ENCODE measurements at regions not wholly inside any gene's neighbourhood (a gene's known extent, or its start where the extent isn't known, plus 50 kb on each side); places are given as distances from the start of the nearest gene placed in this dataset.

GRCh38 chr10:107689323-107689722 is 524.8 kb upstream of the SORCS1 start:
- DNase-seq: no peak
- H3K4me1 Mint-ChIP-seq (ENCODE audit: low read depth): no peaks in the 10 kb centered on the region
- H3K9me3 Mint-ChIP-seq: peaks cover 10% of the 10 kb centered on the region
- H3K4me3 Mint-ChIP-seq: no peak overlapping the region
- H3K27ac Mint-ChIP-seq: no peak overlapping the region
- H3K27me3 Mint-ChIP-seq: no peaks in the 10 kb centered on the region
- H3K36me3 Mint-ChIP-seq (ENCODE audit: low read depth): no peaks in the 10 kb centered on the region

DNA sequence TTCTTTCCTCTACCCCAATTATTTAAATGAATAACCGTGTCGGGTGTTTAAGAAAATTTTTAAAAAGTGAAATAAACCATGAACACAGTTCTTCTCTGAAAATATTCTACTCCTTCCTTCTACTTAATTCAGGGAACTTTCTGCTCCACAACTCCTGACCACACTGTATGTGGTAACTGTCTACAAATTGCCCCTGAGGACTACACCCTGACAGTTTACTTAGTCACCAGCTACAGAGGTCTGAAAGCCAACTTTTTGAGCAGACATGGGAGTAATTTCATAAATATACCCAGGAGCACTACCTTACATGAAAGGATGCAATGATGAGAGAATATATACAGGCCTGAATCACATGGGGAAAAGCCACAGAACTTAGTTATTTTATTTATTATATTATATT is 523.2 kb upstream of the SORCS1 start:
- Mint-ChIP-seq H3K27ac (no peak overlapping the region), H3K4me1 (ENCODE audit: low read depth) (no peaks in the 10 kb centered on the region), H3K27me3 (no peaks in the 10 kb centered on the region), H3K9me3 (peaks cover 2% of the 10 kb centered on the region), H3K4me3 (no peak overlapping the region), H3K36me3 (ENCODE audit: low read depth) (no peaks in the 10 kb centered on the region)
- no peak for DNase-seq

DNA sequence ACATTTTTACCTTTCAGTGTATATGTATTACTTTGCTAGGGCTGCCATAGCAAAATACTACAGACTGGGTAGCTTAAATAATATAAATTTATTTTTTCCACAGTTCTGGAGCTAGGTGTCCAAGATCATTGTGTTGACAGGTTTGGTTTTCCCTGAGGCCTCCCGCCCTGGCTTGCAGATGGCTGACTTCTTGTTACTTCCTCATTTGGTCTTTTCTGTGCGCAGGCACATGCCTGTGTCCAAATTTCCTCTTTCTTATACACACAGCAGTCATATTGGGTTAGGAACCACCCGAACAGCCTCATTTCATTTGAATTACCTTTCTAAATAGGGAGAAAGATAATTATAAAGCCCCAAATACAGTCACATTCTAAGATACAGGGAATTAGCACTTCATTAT is 521.6 kb upstream of the SORCS1 start:
- Mint-ChIP-seq H3K27ac (no peak overlapping the region), H3K36me3 (ENCODE audit: low read depth) (no peaks in the 10 kb centered on the region), H3K4me3 (no peak overlapping the region), H3K4me1 (ENCODE audit: low read depth) (no peaks in the 10 kb centered on the region), H3K27me3 (no peaks in the 10 kb centered on the region), H3K9me3 (peaks cover 2% of the 10 kb centered on the region)
- DNase-seq: no peak

- H3K9me3 Mint-ChIP-seq: peaks cover 8% of the 10 kb centered on the region
- no peak overlapping the region for H3K4me3 Mint-ChIP-seq
- no peaks in the 10 kb centered on the region for H3K27me3 Mint-ChIP-seq
- no peaks in the 10 kb centered on the region for H3K4me1 Mint-ChIP-seq (ENCODE audit: low read depth)
- no peak overlapping the region for H3K27ac Mint-ChIP-seq
- H3K36me3 Mint-ChIP-seq (ENCODE audit: low read depth): no peaks in the 10 kb centered on the region
- DNase-seq: no peak
These were observed 507.5 kb upstream of the SORCS1 start for GRCh38 chr10:107671960-107672359.

- no peak overlapping the region for H3K4me3 Mint-ChIP-seq
- peaks cover 16% of the 10 kb centered on the region for H3K9me3 Mint-ChIP-seq
- no peak overlapping the region for H3K27ac Mint-ChIP-seq
- H3K4me1 Mint-ChIP-seq (ENCODE audit: low read depth): no peaks in the 10 kb centered on the region
- DNase-seq: no peak
- H3K36me3 Mint-ChIP-seq (ENCODE audit: low read depth): no peaks in the 10 kb centered on the region
- H3K27me3 Mint-ChIP-seq: no peaks in the 10 kb centered on the region
These were observed 501.7 kb upstream of the SORCS1 start for GRCh38 chr10:107666214-107666613.

GRCh38 chr10:107665459-107665858 is 501.0 kb upstream of the SORCS1 start:
- H3K9me3 Mint-ChIP-seq: peaks cover 16% of the 10 kb centered on the region
- no peaks in the 10 kb centered on the region for H3K27me3 Mint-ChIP-seq
- DNase-seq: no peak
- no peaks in the 10 kb centered on the region for H3K4me1 Mint-ChIP-seq (ENCODE audit: low read depth)
- H3K36me3 Mint-ChIP-seq (ENCODE audit: low read depth): no peaks in the 10 kb centered on the region
- H3K4me3 Mint-ChIP-seq: no peak overlapping the region
- no peak overlapping the region for H3K27ac Mint-ChIP-seq

- Mint-ChIP-seq H3K4me1 (ENCODE audit: low read depth) (peaks cover 4% of the 10 kb centered on the region), H3K27me3 (no peaks in the 10 kb centered on the region), H3K9me3 (peaks cover 7% of the 10 kb centered on the region), H3K36me3 (ENCODE audit: low read depth) (no peaks in the 10 kb centered on the region), H3K27ac (no peak overlapping the region), H3K4me3 (no peak overlapping the region)
- DNase-seq: no peak
These were observed 493.3 kb upstream of the SORCS1 start for GRCh38 chr10:107657851-107658250.

DNA sequence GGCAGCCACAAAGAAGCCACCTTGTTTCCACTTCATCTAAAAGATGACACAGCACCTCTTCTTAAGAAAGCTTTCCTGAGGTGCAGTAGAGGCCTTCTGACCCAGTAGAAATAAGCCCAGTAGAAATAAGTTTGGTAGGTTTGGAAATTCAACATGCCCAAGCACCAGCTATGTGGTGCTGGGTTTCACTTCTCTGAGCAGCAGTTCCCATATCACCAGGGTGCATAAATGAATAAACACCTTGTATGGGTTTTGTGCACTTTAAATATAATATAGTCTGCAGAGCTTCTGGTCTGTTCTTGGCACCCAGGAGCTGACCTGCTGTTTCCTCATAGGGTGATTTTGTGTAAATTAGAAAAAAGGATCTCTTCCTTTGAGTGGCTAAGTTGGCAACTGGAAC is 492.4 kb upstream of the SORCS1 start:
- Mint-ChIP-seq H3K27ac (no peak overlapping the region), H3K4me3 (no peak overlapping the region), H3K9me3 (peaks cover 7% of the 10 kb centered on the region)

DNA sequence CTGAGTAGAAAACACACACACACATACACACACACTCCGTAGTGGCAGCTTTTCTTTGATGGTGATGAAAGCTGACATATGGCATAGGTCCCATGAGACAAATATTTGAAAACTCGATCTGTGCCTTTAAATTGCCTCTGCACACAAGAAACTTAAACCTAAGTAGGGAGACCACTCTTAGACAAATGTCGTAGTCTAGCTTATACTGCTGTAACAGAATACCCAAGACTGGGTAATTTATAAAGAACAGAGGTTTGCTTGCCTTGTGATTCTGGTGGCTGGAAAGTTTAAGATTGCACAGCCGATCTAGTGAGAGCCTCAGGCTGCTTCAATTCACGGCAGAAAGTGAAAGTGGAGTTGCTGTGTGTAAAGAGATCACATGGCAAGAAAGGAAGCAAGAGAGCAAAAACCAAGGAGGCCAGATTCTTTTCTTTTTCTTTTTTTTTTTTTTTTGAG is 489.4 kb upstream of the SORCS1 start:
- Mint-ChIP-seq H3K9me3 (peaks cover 7% of the 10 kb centered on the region), H3K36me3 (ENCODE audit: low read depth) (no peaks in the 10 kb centered on the region), H3K27ac (no peak overlapping the region), H3K4me3 (no peak overlapping the region), H3K4me1 (ENCODE audit: low read depth) (peaks cover 4% of the 10 kb centered on the region), H3K27me3 (no peaks in the 10 kb centered on the region)
- no peak for DNase-seq

More for the DNA sequence above, 492.4 kb upstream of the SORCS1 start:
- no peak for DNase-seq
- no peaks in the 10 kb centered on the region for H3K36me3 Mint-ChIP-seq (ENCODE audit: low read depth)
- H3K27me3 Mint-ChIP-seq: no peaks in the 10 kb centered on the region
- peaks cover 4% of the 10 kb centered on the region for H3K4me1 Mint-ChIP-seq (ENCODE audit: low read depth)

GRCh38 chr10:107650939-107651338 is 486.4 kb upstream of the SORCS1 start:
- Mint-ChIP-seq H3K4me1 (ENCODE audit: low read depth) (peaks cover 4% of the 10 kb centered on the region), H3K27me3 (no peaks in the 10 kb centered on the region), H3K9me3 (peaks cover 9% of the 10 kb centered on the region)

DNA sequence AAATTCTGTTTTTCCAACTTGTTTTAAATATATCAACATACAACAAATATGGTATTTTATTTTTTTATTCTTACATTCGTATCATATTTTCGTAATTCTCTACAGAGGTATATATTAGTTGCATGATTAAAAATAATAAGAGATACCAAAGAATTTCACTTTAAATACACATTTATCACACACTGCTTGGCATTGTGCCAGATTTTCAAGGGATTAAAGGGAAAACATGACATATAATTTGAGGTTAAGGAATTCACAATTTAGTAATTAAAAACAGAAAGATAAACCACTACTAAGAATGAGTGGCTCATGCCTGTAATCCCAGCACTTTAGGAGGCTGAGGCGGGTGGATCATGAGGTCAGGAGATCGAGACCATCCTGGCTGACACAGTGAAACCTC is 484.7 kb upstream of the SORCS1 start:
- H3K27me3 Mint-ChIP-seq: no peaks in the 10 kb centered on the region
- no peak overlapping the region for H3K27ac Mint-ChIP-seq
- peaks cover 9% of the 10 kb centered on the region for H3K9me3 Mint-ChIP-seq

More at GRCh38 chr10:107650939-107651338, 486.4 kb upstream of the SORCS1 start:
- Mint-ChIP-seq H3K4me3 (no peak overlapping the region), H3K36me3 (ENCODE audit: low read depth) (no peaks in the 10 kb centered on the region), H3K27ac (no peak overlapping the region)
- no peak for DNase-seq

GRCh38 chr10:107647462-107647861 is 483.0 kb upstream of the SORCS1 start:
- Mint-ChIP-seq H3K36me3 (ENCODE audit: low read depth) (no peaks in the 10 kb centered on the region), H3K27me3 (no peaks in the 10 kb centered on the region), H3K9me3 (peaks cover 6% of the 10 kb centered on the region), H3K4me3 (no peak overlapping the region), H3K4me1 (ENCODE audit: low read depth) (no peaks in the 10 kb centered on the region), H3K27ac (no peak overlapping the region)
- DNase-seq: no peak

More for the DNA sequence above, 484.7 kb upstream of the SORCS1 start:
- DNase-seq: no peak
- no peaks in the 10 kb centered on the region for H3K36me3 Mint-ChIP-seq (ENCODE audit: low read depth)
- no peak overlapping the region for H3K4me3 Mint-ChIP-seq
- peaks cover 2% of the 10 kb centered on the region for H3K4me1 Mint-ChIP-seq (ENCODE audit: low read depth)

DNA sequence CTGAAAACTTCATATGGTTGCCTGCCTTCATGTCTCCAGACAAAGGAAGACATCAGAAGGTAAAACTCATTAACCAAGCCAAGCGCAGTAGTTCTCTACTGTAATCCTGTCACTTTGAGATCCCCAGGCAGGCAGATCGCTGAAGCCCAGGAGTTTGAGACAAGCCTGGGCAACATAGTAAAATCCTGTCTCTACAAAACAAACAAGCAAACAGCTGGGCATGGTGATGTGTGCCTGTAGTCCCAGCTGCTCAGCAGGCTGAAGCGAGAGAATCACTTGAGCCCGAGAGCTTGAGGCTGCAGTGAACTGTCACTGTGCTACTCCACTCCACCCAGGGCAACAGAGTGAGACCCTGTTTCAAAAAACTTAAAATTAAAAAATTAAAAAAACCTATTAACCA is 467.4 kb upstream of the SORCS1 start:
- Mint-ChIP-seq H3K36me3 (ENCODE audit: low read depth) (no peaks in the 10 kb centered on the region), H3K9me3 (peaks cover 6% of the 10 kb centered on the region), H3K4me3 (no peak overlapping the region), H3K27ac (no peak overlapping the region), H3K4me1 (ENCODE audit: low read depth) (no peaks in the 10 kb centered on the region), H3K27me3 (no peaks in the 10 kb centered on the region)
- DNase-seq: no peak

DNA sequence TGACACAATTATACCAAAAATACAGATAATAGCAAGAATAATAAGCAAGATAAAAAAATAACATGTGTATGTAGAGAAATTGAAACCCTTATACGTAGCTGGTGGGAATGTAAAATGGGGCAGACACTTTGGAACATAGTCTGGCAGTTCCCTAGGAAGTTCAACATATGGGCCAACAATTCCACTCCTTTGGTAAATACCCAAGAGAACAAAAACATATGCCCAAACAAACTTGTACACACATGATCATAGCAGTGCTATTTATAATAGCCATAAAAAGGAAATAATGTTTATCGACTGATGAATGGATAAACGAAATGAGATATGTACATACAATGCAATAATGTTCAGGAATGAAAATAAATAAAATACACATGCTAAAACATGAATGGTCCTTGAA is 462.4 kb upstream of the SORCS1 start:
- H3K4me3 Mint-ChIP-seq: no peak overlapping the region
- H3K4me1 Mint-ChIP-seq (ENCODE audit: low read depth): no peaks in the 10 kb centered on the region
- peaks cover 2% of the 10 kb centered on the region for H3K9me3 Mint-ChIP-seq
- no peak overlapping the region for H3K27ac Mint-ChIP-seq
- DNase-seq: no peak
- H3K27me3 Mint-ChIP-seq: no peaks in the 10 kb centered on the region
- no peaks in the 10 kb centered on the region for H3K36me3 Mint-ChIP-seq (ENCODE audit: low read depth)

DNA sequence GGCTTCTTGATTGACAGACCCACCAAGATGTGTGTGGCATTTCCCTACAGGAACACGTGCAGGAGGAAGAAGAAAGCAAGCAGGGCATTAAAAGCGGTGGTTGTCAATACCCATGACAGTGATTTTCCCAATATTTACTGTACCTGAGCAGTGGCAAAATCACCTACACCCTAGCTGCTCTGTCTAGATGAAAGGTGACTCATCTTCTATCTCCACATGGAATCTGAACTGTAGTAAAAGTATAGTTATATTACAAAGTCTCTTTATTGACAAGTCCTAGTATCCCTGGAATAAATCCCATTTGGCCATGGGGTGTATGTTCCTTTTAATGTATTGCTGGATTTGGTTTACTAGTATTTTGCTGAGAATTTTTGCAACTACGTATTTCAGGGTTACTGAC is 458.8 kb upstream of the SORCS1 start:
- Mint-ChIP-seq H3K4me3 (no peak overlapping the region), H3K36me3 (ENCODE audit: low read depth) (no peaks in the 10 kb centered on the region), H3K27me3 (no peaks in the 10 kb centered on the region), H3K9me3 (peaks cover 2% of the 10 kb centered on the region), H3K4me1 (ENCODE audit: low read depth) (no peaks in the 10 kb centered on the region), H3K27ac (no peak overlapping the region)
- DNase-seq: no peak

GRCh38 chr10:107619139-107619538 is 454.6 kb upstream of the SORCS1 start:
- no peaks in the 10 kb centered on the region for H3K27me3 Mint-ChIP-seq
- peaks cover 11% of the 10 kb centered on the region for H3K9me3 Mint-ChIP-seq
- no peaks in the 10 kb centered on the region for H3K36me3 Mint-ChIP-seq (ENCODE audit: low read depth)
- no peak overlapping the region for H3K27ac Mint-ChIP-seq
- no peaks in the 10 kb centered on the region for H3K4me1 Mint-ChIP-seq (ENCODE audit: low read depth)
- no peak overlapping the region for H3K4me3 Mint-ChIP-seq
- no peak for DNase-seq
